GM21515 (cell line): ENCODE measurements at regions not wholly inside any gene's neighbourhood (a gene's known extent, or its start where the extent isn't known, plus 50 kb on each side); places are given as distances from the start of the nearest gene placed in this dataset.
"Not testable (repeated sequence)": the region's sequence is repeated elsewhere in the genome, so short reads cannot be mapped to it uniquely, and the experiment has no call there.

Experiments
- ATAC-seq: cut with Tn5 transposase; IDR thresholded peaks from one replicate; pipeline ENCODE4 v1.9.1; 2021; ENCODE audit not compliant: unreplicated experiment

DNA sequence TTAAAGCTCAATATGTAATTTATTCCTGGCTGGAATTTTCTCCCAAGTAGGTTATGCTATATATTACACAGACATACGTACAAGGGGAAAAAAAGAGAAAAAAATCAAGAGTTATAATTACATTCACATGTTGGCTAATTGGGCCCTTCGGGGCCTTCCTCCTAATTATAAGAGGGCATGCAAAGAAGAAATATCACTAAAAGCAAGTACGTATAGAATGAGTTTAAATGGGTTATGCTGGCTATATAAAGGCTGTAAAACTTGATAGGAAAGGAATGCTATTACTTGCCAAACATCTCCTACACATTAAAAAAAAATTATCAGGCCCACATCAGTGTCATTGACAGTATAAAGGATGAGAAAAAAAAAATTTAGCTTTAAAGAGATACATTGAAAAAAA, 1396.1 kb upstream of the ADGRL4 start:
- ATAC-seq, result no peak

DNA sequence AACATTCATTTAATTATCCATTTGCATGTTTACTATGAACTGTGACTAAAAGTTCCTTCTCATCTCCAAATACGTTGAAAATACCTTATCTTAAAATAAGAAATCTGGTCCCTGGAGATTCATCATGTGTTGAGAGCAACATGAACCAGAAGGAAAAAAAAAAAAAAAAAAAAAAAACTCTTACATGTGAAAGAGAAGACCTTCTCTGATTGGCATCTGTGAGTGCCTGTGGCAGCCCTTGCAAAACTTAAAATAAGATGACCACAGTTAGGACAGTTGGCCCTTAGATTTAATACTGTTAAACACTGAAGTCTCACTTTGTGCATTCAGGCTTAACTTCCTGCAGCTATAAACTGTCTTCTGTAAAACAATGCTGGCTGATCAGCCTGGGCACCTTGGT, 1395.2 kb upstream of the ADGRL4 start:
- no peak for ATAC-seq

DNA sequence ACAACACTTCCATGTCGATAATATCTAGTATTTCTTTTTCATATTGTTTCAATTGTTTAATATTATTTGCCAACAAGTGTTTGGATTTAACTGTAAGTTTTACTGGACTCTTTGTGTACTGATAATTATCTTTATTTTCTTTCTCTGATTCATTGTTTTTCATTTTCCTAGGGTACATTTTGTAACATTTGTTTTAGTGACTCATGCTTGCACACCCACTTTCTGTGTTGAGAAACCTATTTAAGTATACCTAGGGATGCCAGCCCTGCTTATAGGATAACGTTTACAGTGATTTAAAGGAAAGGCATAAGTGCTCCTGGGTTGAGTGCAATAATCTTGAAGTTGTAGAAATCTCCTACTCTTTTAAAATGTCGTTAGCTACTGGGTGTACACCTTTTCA, 1386.0 kb upstream of the ADGRL4 start:
- ATAC-seq, result no peak

DNA sequence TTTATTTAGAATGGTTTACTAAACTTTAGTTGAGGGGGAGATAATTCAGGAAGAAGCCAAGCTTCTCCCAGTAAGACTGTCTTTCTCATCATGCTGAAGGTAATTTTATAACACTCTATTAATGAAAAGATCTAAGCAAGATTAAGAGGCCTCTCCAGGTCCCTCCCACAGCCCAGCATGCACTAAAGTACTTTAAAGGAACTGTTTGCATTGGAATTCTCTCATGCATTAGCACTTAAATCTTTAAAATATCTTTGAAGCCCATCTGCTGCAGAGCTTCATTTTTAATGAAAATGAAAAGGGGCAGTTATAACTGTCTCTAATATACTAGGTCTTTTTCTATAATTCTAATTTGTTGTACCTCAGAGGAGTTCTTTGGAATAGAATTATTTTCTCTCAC, 1379.1 kb upstream of the ADGRL4 start:
- ATAC-seq, result no peak

DNA sequence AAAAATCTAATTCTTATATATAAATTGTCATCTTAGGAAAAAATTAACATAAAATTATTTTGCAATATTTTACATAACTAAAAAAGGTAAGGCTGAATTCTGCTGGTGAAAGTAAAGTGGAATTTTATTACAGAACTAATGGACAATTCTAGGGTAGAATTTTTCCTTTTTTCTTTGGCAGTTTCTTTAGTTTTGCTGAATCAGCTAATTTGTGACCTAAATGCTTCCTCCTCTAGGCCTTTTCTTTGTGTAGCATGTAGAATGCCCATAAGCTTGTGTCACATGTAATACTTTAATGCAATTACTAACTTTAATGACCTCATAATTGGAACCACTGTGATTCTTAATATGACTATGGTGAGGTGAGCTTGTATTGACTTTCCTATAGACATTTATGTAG, 1378.4 kb upstream of the ADGRL4 start:
- ATAC-seq, result no peak

DNA sequence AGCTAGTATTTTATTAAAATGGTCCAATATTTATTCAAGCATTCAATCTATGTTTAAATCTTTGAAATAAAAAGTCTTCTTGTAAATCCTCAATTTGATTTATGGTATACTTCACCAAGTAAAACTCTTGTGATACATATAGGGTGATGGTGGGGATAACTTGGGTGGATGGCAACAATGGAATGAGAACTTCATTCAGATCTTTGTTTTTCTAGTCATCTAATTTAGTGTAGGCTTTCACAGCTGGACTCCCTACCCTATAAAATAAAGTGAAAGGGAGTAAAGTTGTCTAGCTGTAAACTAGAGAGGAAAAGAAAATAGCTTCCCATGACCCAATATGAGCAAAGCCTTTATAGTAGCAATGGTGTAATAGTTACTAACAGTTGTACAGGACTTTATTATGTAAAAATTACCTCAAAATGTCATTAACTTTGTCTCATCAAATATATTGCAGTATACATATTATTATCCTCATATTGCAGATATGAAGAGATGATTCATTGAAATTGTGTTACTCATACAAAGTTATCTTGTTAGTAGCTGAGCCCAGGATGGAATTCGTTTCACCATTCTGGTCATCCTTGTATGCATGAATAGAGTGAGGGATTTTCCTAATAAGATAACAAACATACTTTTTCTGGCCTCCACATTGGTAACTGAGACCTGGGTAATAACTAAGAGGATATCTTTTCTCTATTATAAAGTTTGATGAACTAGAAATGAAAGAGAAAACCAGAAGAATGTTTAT, 1377.7 kb upstream of the ADGRL4 start:
- no peak for ATAC-seq

DNA sequence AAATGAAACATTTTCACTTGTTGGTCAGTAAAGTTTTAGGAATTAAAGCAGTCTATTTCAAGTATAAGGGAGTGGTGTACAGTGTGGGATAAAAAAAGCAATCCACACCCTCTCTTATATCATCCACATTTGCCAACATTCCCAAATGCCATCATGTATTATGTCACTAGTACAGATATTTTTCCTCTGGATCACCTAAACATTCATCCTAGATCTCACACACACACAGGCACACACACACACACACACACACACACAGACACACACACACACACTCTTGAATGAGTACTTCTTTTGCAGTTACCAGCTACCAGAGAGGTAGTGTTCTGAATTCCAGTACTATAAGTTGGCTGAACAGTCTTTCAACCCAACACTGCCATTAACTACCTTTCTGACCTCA, 1369.1 kb upstream of the ADGRL4 start:
- ATAC-seq, result no peak

DNA sequence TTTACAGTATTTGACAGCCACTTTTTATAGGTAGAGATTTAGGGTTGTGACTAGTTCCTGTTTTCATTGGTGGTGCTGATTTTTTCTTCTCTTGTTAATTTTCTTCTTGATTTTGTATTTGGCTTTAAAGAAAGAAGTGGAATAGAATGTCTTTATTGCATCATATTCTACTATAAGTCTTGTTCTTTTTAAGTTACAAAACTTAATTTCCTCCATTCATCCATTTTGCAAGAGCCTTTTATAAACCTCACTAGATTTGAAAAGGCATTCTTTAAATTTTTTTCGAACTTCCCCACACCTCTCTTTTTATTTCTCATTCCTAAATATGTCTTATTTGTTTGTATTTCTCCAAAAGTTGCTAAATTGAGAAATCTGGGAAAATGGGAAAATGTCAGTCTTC, 1368.6 kb upstream of the ADGRL4 start:
- ATAC-seq, result no peak

DNA sequence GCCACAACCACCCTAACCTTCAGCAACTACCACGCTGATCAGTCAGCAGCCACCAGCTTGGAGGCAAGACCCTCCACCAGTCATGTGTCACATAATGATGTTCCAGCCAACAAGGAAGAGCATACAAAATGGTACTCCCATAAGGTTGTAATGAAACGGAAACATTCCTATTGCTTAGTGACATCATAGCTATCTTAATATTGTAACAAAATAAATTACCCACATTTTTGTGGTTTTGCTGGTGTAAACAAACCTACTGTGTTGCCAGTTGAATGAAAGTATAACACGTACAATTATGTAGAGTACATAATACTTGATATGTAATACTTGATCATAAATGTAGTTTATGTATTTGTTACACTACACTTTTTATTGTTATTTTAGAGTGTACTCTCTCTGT, 1363.2 kb upstream of the ADGRL4 start:
- no peak for ATAC-seq

DNA sequence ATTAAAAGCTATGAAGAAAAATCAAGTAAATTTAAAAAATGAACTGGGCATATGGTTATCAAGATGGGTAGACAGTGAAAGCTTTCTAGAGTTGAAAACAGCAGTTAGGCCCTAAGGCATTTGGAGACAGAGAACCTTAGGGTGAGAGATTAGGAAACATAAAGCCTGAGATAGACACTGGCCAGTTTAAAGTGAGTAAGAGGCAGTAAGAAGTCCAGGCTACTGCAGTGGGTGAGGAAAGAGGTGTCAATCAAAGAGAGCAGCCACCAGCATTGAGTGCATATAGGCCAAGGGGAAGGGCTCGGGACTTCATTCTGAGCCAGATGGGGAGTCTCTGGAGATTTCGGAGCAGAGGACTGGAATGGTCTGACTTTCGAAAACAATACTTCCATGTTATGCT, 1360.5 kb upstream of the ADGRL4 start:
- ATAC-seq, result no peak

DNA sequence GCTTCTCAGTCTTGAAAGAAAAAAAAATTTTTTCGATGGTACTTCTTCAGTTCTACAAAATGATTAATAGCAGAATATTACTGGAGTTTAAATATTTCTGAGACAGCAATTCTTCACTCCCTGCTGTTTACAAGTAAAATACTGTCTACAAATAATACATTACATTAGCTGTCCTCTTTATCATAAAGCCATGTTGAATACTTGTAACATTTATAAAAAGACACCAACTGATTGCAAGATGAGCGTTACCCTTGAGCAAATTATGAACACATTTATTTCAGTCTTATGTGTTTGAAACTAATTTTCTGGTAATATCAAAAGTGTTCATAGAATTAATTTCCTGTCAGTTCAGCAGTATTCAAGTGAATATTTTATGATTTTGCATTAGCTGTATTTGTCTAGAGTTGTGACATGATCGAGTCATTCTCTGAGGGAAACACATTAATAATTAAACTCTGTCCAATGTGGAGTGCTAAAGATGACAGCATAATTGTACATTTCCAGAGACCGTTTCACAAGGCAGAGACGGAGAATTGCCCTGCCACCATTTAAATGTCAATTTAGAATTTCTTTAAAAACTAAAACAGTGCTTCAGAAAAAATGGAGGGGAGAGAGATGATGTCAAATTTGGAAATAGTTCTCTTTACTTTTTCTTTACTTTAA, 1359.0 kb upstream of the ADGRL4 start:
- ATAC-seq, result no peak

DNA sequence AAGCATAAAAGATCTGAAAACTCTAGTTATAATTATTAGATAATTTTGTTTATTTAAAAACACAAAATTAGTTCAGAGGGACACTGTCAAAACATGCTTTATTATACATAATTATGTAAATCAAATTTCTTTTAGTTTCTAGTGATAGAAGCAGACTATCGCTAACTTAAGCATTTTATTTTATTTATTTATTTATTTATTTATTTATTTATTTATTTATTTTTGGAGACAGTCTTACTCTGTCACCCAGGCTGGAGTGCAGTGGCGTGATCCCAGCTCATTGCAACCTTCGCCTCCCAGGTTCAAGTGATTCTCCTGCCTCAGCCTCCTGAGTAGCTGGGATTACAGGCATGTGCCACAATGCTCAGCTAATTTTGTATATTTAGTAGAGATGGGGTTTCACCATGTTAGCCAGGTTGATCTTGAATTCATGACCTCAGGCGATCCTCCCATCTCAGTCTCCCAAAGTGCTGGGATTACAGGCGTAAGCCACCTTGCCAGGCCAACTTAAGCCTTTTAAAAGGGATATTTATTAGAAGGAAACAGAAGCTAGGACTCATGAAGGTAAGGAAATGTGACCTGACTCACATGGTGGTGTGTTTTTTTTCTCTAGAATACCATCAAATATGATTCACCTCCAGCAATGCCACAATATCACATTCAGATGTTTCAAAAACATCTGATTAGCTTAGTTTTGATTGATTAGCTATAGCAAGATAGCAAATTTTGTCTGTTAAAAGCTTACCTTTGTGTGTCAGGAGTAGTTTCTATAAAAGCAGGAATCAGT, 1357.4 kb upstream of the ADGRL4 start:
- no peak for ATAC-seq

DNA sequence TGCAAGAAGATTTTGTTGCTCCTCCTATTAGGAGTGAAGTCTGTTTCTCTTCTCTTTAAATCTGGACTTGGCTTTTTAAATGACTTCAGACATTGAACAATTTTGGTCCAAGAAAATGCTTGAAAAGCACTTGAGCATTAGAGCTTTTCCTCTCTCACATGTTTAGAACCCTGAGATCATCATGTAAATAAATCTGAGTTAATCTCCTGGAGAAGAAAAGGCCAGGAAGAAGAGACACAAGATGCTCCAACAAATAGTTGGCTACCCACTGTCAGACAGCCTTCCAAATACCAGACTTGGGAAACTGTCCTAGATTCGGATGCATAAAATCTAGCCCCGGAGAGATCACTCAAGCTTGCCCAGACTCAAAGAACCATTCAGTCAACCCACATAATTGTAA, 1353.1 kb upstream of the ADGRL4 start:
- ATAC-seq, result no peak

DNA sequence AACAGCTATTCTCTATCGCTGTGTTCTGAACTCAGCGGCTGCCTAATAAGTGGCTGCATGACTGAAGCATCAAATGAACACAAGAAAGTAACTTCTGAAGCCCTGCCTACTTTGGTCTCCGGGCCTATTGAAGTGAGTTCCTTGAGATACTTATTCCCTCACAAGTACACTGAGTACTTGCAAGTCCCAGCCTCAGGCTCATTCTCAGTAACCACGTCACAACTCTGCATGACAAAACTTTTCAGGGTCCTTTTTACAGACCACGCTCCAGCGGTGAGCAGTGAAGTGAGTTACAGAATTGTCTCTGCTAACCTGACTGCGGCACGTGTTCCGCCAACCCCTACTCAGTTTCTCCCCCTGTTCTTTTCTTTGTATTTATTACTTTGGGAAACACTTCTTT, 1342.7 kb upstream of the ADGRL4 start:
- ATAC-seq, result no peak

DNA sequence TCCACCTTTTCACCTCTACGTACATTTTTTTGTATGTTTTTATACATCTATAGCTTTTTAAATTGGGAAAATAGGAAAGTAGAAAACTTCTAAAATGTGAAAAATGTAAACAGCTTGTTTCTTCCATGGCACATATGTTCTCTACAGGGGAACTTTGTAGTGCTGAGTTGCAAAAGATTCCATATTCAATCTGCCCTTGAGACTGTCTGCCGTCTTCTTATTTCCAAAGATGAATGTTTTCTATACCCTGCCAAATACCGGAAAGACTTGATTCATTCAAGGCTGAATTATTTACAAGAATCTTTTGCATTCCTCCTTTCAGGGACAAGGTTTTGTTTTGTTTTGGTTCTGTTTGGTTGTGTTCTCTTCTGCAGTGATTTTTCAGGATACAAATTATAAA, 1334.5 kb upstream of the ADGRL4 start:
- ATAC-seq, result no peak

DNA sequence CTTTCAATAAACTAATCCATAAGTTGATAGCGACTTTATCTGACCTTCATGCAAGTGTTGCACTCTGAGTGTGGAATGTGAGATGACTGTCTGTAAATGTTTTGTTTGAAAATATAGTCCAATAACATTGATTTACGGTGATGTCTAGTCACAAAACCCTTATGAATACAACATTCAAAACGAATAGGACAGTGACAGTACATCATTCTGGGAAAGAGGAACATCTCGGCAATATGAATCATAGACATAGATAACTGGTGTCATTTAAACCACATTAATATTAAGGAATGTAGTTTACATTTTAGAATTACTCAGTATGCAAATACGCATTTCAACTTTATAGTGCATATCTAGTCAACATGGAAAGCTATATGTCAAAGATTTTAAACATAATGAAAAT, 1311.6 kb upstream of the ADGRL4 start:
- ATAC-seq, result no peak

DNA sequence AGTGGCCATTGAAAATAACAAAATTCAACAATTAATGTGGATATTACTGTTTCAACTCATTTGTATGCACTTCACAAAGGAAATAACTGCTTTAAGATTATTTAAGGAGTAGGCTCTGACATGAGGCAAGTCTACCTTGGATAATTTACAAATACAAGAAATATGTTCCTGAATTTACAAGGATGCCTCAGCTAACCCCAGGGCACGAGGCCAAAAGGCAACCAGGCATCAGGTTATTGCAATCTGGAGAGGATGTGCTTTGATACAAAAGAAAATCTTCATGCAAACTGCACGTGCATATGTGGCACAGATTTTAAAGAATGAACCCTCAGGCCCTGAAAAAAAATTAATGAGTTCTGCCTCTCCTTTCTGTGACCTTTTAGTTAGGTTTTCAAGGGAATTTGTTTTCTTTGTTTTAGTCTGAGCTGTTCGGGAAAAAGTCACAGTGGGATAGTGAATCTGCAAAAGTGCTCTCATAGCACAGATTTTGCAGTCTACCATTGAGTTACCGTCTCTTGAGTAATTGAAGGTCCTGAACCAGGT, 1304.2 kb upstream of the ADGRL4 start:
- no peak for ATAC-seq

DNA sequence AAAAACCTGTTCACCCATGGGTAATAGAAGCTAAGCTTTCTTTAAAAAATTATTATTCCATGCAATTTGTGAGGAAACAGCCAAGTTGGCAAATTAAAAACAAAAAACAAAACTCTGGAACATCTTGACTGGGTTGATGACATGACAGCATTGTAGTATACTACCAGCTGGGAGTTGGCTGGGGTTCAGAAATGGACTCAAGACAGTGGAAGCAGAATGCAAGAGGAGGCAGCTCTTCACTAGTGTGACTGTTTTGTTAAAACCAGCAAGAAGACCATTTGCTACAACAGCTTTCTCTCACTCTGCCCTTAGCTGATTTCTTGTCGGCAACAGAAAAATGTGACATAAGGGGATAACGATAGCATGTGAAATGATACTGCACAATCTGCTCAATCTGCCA, 1298.9 kb upstream of the ADGRL4 start:
- ATAC-seq, result no peak

DNA sequence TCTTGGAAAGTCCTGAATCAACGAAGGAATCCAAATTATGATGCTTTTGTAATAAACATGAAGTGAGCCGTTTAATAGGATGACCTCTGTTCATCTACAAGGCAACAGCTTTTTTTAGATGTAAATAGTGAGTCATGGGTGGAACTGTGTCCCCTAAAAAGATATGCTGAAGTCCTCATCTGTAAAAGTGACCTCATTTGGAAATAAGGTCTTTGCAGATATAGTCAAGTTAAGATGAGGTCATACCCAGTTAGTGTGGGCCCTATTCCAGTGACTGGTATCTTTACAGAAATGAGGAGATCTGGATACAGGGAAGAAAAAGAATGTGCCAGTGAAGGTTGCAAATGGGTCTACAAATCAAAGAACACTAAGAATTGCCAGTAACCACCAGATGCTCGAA, 1287.3 kb upstream of the ADGRL4 start:
- no peak for ATAC-seq

DNA sequence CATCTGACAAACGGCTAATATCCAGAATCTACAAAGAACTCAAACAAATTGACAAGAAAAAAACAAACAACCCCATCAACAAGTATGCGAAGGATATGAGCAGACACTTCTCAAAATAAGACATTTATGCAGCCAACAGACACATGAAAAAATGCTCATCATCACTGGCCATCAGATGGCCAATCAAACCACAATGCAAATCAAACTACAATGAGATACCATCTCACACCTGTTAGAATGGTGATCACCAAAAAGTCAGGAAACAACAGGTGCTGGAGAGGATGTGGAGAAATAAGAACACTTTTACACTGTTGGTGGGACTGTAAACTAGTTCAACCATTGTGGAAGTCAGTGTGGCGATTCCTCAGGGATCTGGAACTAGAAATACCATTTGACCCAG, 1282.2 kb upstream of the ADGRL4 start:
- ATAC-seq, result not testable (repeated sequence)

DNA sequence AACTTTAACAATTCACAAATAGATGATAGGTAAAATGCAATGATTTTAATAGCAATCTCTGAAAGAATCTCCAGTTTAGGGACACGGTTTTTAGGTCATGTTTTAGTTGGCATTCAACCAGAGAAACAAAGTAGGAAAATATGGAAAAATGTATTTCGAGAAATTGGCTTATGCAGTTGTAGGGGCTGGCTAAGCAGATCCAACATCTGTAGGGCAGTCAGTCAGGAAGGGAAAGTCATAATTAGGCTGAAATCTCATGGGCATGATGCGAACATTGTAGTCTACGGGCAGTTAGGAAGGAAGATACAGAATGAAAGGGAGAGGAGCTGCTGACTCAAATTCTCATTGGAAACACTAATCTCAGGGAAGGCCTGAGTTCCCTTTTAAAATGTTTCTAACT, 1276.0 kb upstream of the ADGRL4 start:
- no peak for ATAC-seq

DNA sequence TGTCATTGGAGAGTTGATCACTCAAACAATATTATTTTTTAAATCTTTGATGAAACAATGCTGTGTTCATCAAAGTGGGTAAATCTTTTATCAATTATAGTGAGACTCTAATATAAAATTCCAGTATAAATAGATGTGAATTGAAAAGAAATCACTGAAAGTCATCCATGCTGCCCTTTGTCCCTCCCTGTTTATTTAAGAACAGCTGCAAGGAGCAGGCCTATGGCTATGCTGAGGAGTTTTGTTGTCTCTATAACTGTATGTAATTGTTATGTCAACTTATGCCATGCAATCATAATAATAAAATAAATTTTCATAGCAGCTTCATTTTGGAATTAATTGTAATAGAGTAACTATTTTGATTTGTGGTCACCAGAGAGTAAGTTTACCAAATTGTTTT, 1272.4 kb upstream of the ADGRL4 start:
- ATAC-seq, result no peak
